ENCODE measurements at regions not wholly inside any gene's neighbourhood (a gene's known extent, or its start where the extent isn't known, plus 50 kb on each side); places are given as distances from the start of the nearest gene placed in this dataset.

DNA sequence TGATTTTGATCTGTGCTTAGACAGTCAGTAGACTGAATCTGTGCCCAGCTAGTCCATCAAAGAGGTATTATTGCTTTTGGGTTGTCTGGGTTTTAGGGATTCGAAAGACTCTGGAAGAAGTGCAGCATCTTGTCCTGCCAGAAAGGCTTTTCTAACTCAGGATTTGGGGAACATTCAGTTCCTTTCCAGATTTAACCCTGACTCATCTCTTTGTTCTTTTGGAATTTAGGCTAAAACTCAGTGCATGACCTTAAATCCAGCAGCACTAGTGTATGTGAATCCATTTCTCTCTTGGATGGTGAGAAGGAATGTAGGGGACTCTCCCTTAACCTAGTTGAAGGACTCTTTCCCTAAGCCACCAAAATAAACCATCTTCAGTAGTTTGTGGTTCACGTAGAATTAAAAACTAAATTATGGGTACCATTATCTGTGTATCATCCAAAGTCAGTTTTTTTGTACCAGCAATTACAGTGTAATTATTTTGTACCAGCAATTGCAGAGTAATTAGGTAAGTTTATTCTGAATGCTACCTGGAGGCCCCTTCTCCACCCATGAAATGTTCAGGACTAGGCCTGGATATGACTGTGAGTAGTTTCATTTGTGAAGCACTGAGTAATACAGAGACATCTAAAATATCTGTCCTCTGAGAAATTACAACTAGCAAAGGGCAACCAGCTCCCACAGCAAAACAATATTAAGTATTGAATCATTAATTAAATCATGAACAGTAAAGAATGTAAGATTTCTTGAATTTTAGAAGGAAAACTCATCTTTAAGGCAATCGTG is 384.0 kb downstream of the TMA16 start:
- no peaks in the 10 kb centered on the region for H3K9me3 ChIP-seq
- no peak for TF ChIP-seq POLR2AphosphoS5 (IDR thresholded peaks at IDR 0.05)
- TF ChIP-seq, protein P1, sequence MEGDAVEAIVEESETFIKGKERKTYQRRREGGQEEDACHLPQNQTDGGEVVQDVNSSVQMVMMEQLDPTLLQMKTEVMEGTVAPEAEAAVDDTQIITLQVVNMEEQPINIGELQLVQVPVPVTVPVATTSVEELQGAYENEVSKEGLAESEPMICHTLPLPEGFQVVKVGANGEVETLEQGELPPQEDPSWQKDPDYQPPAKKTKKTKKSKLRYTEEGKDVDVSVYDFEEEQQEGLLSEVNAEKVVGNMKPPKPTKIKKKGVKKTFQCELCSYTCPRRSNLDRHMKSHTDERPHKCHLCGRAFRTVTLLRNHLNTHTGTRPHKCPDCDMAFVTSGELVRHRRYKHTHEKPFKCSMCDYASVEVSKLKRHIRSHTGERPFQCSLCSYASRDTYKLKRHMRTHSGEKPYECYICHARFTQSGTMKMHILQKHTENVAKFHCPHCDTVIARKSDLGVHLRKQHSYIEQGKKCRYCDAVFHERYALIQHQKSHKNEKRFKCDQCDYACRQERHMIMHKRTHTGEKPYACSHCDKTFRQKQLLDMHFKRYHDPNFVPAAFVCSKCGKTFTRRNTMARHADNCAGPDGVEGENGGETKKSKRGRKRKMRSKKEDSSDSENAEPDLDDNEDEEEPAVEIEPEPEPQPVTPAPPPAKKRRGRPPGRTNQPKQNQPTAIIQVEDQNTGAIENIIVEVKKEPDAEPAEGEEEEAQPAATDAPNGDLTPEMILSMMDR (IDR thresholded peaks at IDR 0.05): no peak
- H3K4me1 ChIP-seq: no peaks in the 10 kb centered on the region
- H3K27ac ChIP-seq: no peak overlapping the region
- H3K36me3 ChIP-seq: no peaks in the 10 kb centered on the region
- no peak overlapping the region for H3K4me3 ChIP-seq
- no peak for DNase-seq (ENCODE audit: low spot score in 2 of 2)
- intact Hi-C loops (cut with DNase I; ENCODE audit: low total_unique reads): no loop called here
- no peaks in the 10 kb centered on the region for H3K27me3 ChIP-seq

DNA sequence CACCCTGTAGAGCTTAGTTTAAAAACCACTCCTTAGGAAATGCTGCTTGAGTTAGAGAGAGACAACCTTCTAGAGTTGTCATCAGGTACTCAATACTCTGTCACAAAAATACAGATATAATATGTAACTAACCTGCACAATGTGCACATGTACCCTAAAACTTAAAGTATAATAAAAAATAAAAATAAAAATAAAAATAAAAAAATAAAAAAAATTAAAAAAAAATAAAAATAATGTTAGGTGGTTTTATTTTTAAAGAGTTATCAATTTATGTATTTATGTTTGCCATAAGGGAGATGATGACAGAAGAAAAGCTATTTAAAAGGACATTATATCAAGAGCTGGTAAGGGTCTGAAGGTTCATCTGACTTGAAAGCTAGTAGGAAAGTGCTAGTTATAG is 397.9 kb downstream of the TMA16 start:
- Histone ChIP-seq H3K4me1 (no peaks in the 10 kb centered on the region), H3K4me3 (no peak overlapping the region), H3K27ac (no peak overlapping the region), H3K9me3 (peaks cover 0 to 2% of the 10 kb centered on the region in 2 donors), H3K27me3 (no peaks in the 10 kb centered on the region), H3K36me3 (no peaks in the 10 kb centered on the region)
- no peak for DNase-seq (ENCODE audit: low spot score in 2 of 2)
- TF ChIP-seq POLR2A (IDR thresholded peaks at IDR 0.05) (no peak), POLR2AphosphoS5 (IDR thresholded peaks at IDR 0.05) (no peak)
- TF ChIP-seq, protein P1 (IDR thresholded peaks at IDR 0.05): no peak
- intact Hi-C loops (cut with DNase I; ENCODE audit: low total_unique reads): no loop called here

DNA sequence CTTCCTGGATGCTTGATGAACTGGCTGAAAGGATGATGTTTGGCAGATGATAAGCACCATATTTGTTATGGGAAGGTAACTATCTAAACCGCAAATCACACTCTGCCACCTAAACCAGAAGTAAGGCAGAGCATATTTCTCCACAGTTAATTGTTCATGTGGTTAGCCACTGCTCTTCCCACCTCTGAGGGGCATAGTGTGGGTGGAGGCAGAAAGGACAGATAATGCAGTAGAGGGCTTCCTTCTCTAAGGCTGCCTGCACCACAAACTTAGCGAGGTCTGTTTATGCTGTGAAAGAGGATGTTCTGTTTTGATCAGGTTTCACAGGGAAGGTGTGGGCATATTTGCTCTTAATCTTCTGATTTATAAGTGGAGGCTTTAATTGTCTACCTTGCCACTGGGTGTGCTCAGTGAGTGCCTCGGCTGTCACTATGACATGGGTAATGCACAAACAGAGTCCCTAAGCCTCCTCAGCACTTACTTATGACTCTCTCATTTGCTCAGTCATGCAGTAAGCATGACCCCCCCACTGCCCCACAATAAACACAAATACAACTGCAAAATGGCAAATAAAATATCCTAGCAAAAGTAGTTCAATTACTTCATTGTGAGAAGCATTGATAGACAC is 401.0 kb downstream of the TMA16 start:
- TF ChIP-seq, protein P1 (IDR thresholded peaks at IDR 0.05): no peak
- TF ChIP-seq POLR2A (IDR thresholded peaks at IDR 0.05): no peak
- TF ChIP-seq POLR2AphosphoS5 (IDR thresholded peaks at IDR 0.05): no peak

DNA sequence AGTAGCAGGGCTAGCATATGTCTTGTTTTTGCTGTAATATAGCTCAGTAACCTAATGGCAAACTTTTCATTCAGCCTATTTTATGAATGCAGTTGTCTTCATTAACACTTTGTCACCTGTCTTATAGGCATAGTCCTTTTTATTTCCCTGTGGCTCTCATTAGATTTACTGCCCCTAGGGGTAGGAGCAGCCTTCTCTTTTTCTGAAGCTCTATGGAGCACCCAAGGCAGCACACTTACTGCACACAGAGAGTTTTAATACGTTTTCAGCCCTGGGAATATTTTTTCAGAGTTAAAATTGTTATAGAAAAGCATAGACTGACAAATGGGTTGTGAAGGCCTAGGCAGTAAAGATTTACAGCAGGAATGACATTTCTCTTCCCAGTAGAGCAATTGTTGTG is 406.8 kb downstream of the TMA16 start:
- H3K4me3 ChIP-seq: no peak overlapping the region
- H3K9me3 ChIP-seq: peaks cover 0 to 4% of the 10 kb centered on the region in 2 donors
- H3K36me3 ChIP-seq: no peaks in the 10 kb centered on the region
- TF ChIP-seq, protein P1 (IDR thresholded peaks at IDR 0.05): no peak
- TF ChIP-seq POLR2AphosphoS5 (IDR thresholded peaks at IDR 0.05) (no peak), POLR2A (IDR thresholded peaks at IDR 0.05) (no peak)
- intact Hi-C loops (cut with DNase I; ENCODE audit: low total_unique reads): no loop called here
- no peak for DNase-seq (ENCODE audit: low spot score in 2 of 2)
- no peaks in the 10 kb centered on the region for H3K4me1 ChIP-seq
- no peaks in the 10 kb centered on the region for H3K27me3 ChIP-seq
- H3K27ac ChIP-seq: no peak overlapping the region

More for the DNA sequence above, 401.0 kb downstream of the TMA16 start:
- no peak overlapping the region for H3K4me3 ChIP-seq
- H3K36me3 ChIP-seq: no peaks in the 10 kb centered on the region
- H3K27me3 ChIP-seq: no peaks in the 10 kb centered on the region
- H3K27ac ChIP-seq: no peak overlapping the region
- intact Hi-C loops (cut with DNase I; ENCODE audit: low total_unique reads): no loop called here
- DNase-seq (ENCODE audit: low spot score in 2 of 2): no peak
- no peaks in the 10 kb centered on the region for H3K4me1 ChIP-seq
- H3K9me3 ChIP-seq: peaks cover 0 to 4% of the 10 kb centered on the region in 2 donors

DNA sequence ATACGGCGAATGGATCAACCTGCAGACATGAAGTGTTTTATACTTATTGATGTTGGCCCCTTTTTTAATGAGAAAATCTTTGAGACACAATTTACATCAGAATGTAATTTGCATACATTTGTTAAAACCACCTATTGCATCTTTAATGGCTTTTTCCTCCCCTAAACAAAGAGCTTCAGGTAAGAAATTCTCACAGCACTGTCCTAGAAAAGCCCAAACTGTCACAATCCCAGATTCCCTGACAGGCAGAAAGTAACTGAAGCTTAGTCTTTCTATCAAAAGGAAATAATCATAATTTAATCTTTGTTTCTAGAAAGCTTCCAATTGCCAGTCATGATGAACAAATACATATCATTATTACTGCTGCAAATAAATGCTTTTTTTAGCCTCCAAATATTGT is 407.9 kb downstream of the TMA16 start:
- TF ChIP-seq POLR2A (IDR thresholded peaks at IDR 0.05): no peak
- TF ChIP-seq, protein P1 (IDR thresholded peaks at IDR 0.05): no peak
- Histone ChIP-seq H3K27me3 (no peaks in the 10 kb centered on the region), H3K4me1 (no peaks in the 10 kb centered on the region), H3K9me3 (peaks cover 0 to 3% of the 10 kb centered on the region in 2 donors), H3K36me3 (no peaks in the 10 kb centered on the region), H3K27ac (no peak overlapping the region), H3K4me3 (no peak overlapping the region)
- DNase-seq (ENCODE audit: low spot score in 2 of 2): no peak
- intact Hi-C loops (cut with DNase I; ENCODE audit: low total_unique reads): no loop called here

All from breast epithelium (tissue), 4 donors.